Breast epithelium (tissue), 4 donors: ENCODE measurements at regions not wholly inside any gene's neighbourhood (a gene's known extent, or its start where the extent isn't known, plus 50 kb on each side); places are given as distances from the start of the nearest gene placed in this dataset.

Source experiments
- DNase-seq, 2 donors: peaks; one replicate each; pipeline ENCODE4 v3.0.0-alpha.2; 2019; ENCODE audit warnings: low spot score in 2 of 2
- H3K27ac ChIP-seq, 2 donors: fragments of 200-600 bp; sonication (generic) in 1 of 2; one replicate each; pipeline ENCODE4 v1.5.1; 2016 to 2019; ENCODE audit warnings: mild to moderate bottlenecking in 1 of 2
- H3K27me3 ChIP-seq, 2 donors: fragments of 200-600 bp; sonication (generic) in 1 of 2; one replicate each; pipeline versions ENCODE4 v1.5.1 to v1.6.0; 2017 to 2019; ENCODE audit warnings: control low read depth in 1 of 2, mild to moderate bottlenecking in 1 of 2
- H3K36me3 ChIP-seq: fragments of 200-600 bp; one replicate; pipeline ENCODE4 v1.5.1; 2019
- H3K4me1 ChIP-seq, 2 donors: fragments of 200-600 bp; sonication (generic); one replicate each; pipeline ENCODE4 v1.5.1; 2016 to 2019; ENCODE audit warnings: control low read depth in 1 of 2
- H3K4me3 ChIP-seq, 3 donors: fragments of 200-600 bp; sonication (generic); 1 replicate in 2 of 3; 2 replicates in 1 of 3; pipeline ENCODE4 v1.5.1; 2016 to 2019; ENCODE audit warnings: mild to moderate bottlenecking in 3 of 3, moderate library complexity in 2 of 3
- H3K9me3 ChIP-seq, 2 donors: fragments of 200-600 bp; sonication (generic) in 1 of 2; one replicate each; pipeline ENCODE4 v1.5.1; 2016 to 2019; ENCODE audit warnings: control low read depth in 1 of 2
- CTCF ChIP-seq, 3 donors: fragments of 450-650 bp; IDR thresholded peaks; one replicate each; pipeline ENCODE4 v1.5.1; 2016 to 2017; ENCODE audit warnings: antibody characterized with exemption in 3 of 3, mild to moderate bottlenecking in 3 of 3, moderate library complexity in 3 of 3
- POLR2A ChIP-seq: fragments of 450-650 bp; IDR thresholded peaks from one replicate; pipeline ENCODE4 v1.6.1; 2016; ENCODE audit warnings: antibody characterized with exemption, mild to moderate bottlenecking, moderate library complexity
- POLR2AphosphoS5 ChIP-seq, 3 donors: sonication (generic); formaldehyde crosslinking; IDR thresholded peaks; one replicate each; pipeline ENCODE4 v1.6.1; 2017; ENCODE audit warnings: antibody characterized with exemption in 3 of 3
- intact Hi-C: fragments of 100-400 bp; cut with DNase I; formaldehyde crosslinking; loops from one replicate; pipeline ENCODE4 v1.15.1; 2023; ENCODE audit warnings: low total_unique reads

DNA sequence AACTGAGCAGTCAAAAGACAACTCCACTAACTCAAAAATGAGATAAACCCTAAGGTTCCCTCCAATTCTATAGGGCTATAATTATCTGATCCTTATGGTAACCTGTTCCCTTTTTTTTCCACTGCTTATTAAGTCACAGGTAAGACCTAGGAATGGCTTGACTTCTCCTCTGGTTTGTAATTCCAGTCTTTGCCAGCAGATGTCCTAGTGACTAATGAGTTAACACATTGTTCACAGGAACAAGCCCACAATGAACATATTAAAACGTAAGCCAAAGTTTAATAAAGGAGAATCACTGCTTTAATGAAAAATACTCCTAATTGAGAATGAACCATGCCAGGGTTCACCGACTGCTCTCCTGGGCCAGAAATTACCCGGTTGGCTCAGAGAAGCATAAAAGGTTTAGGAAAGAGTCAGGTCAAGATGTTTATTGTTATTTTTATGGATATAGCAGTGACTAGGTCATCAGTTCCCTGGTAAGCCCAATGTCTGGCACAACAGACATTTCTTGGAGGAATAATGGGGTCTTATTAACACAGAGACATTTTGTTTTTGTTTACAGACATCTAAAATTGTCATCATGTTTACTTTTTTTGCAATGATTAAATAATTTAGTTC, 120.1 kb downstream of the ELAPOR2 start:
- intact Hi-C loops: no loop called here
- no peak overlapping the region for H3K4me3 ChIP-seq
- H3K4me1 ChIP-seq: no peaks in the 10 kb centered on the region
- TF ChIP-seq CTCF (IDR thresholded peaks at IDR 0.05): peak; percentile 62 to 82 (median 67)
- TF ChIP-seq POLR2A: no peak
- no peak for TF ChIP-seq POLR2AphosphoS5 (IDR thresholded peaks at IDR 0.05)
- H3K9me3 ChIP-seq: no peaks in the 10 kb centered on the region
- H3K27me3 ChIP-seq: no peaks in the 10 kb centered on the region
- no peaks in the 10 kb centered on the region for H3K36me3 ChIP-seq
- H3K27ac ChIP-seq: no peak overlapping the region
- DNase-seq: no peak

DNA sequence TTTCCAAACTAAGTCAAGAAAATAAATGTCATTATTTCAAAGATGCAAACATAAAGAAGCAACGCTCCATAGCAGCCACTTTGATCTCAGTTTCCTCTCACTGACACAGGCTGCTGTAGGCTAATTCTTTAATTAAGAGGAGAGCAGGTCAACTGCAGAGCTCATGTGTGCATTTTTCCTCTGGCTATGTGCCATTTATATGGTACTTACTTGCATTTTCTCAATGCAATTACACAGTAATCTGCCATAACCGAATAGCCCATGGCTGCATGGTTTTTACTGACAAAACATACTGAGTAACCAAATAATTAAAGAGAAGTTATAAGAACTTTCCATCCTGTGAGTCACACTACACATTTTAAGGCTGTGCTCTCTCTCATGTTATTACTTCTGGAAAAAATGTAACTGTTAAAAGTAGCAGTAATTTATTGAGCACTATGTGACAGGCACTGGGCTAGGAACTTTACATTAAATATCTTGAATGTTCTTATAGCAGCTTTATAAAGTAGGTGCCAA, 122.0 kb downstream of the ELAPOR2 start:
- no peaks in the 10 kb centered on the region for H3K27me3 ChIP-seq
- H3K4me3 ChIP-seq: no peak overlapping the region
- H3K36me3 ChIP-seq: no peaks in the 10 kb centered on the region
- intact Hi-C loops: no loop called here
- no peaks in the 10 kb centered on the region for H3K4me1 ChIP-seq
- DNase-seq: no peak
- no peaks in the 10 kb centered on the region for H3K9me3 ChIP-seq
- no peak for TF ChIP-seq CTCF (IDR thresholded peaks at IDR 0.05)
- TF ChIP-seq POLR2A: no peak
- no peak for TF ChIP-seq POLR2AphosphoS5 (IDR thresholded peaks at IDR 0.05)
- no peak overlapping the region for H3K27ac ChIP-seq

DNA sequence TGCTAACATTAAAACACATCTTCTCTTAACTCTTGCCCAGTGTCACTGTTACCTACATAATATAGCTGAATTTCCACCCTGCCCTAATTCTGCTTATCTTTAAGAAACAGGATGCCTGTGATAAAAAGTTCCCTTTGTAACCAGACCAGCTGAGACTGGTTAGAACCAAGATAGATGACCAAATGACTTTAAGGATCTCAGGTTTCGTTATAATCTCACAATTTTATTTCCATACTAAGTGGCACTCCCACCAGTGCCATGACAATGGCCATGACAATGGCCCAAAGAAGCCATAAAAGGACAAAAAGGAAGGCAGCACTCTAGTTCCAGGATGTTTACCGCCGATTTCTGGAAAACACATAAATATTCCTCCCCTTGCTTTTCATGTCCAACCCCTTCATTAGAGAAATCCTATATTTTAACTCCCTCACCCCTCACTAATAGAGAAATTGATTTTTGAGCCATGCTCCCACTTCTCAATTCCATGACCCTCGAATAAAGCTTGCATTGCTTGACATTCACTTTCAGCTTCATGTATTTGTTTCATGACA, 126.1 kb downstream of the ELAPOR2 start:
- H3K9me3 ChIP-seq: no peaks in the 10 kb centered on the region
- no peak for TF ChIP-seq CTCF (IDR thresholded peaks at IDR 0.05)
- TF ChIP-seq POLR2AphosphoS5 (IDR thresholded peaks at IDR 0.05): no peak
- H3K4me3 ChIP-seq: no peak overlapping the region
- intact Hi-C loops: loop anchor here (5.0 kb wide), 1 partner anchor 209 kb away; no protein-coding TSS in a partner anchor
- H3K36me3 ChIP-seq: no peaks in the 10 kb centered on the region
- no peak overlapping the region for H3K27ac ChIP-seq
- no peak for DNase-seq
- H3K4me1 ChIP-seq: no peaks in the 10 kb centered on the region
- no peaks in the 10 kb centered on the region for H3K27me3 ChIP-seq

GRCh38 chr7:86932038-86932512, 127.4 kb downstream of the ELAPOR2 start:
- intact Hi-C loops: loop anchor here (5.0 kb wide), 1 partner anchor 210 kb away; no protein-coding TSS in a partner anchor
- Histone ChIP-seq H3K4me1 (no peaks in the 10 kb centered on the region), H3K27ac (peak overlapping the region; percentile 23 to 71), H3K9me3 (no peaks in the 10 kb centered on the region), H3K27me3 (no peaks in the 10 kb centered on the region), H3K4me3 (no peak overlapping the region), H3K36me3 (no peaks in the 10 kb centered on the region)
- no peak for DNase-seq
- TF ChIP-seq CTCF (IDR thresholded peaks at IDR 0.05) (no peak), POLR2AphosphoS5 (IDR thresholded peaks at IDR 0.05) (no peak), POLR2A (no peak)

DNA sequence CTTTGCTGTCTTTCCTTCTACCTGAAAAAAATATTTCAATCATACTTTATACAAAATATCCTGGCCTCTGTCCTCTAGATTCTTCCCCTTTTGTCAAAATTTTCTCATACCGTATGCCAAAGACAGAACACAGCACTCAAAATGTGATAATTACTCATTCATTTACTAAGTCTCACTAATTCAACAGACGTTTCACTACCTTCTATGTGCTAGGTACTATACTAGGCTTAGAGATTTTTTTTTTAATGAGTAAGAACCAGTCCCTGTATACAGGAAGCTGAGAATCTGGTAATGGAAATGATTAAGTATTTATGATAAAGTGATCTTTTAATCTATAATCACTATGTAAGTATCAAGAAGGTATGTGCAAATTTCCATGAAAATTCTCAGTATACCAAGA, 128.0 kb downstream of the ELAPOR2 start:
- Histone ChIP-seq H3K9me3 (no peaks in the 10 kb centered on the region), H3K36me3 (no peaks in the 10 kb centered on the region), H3K4me1 (no peaks in the 10 kb centered on the region), H3K4me3 (no peak overlapping the region), H3K27ac (peak overlapping the region; percentile 23 to 71), H3K27me3 (no peaks in the 10 kb centered on the region)
- no peak for TF ChIP-seq POLR2AphosphoS5 (IDR thresholded peaks at IDR 0.05)
- no peak for TF ChIP-seq POLR2A
- TF ChIP-seq CTCF (IDR thresholded peaks at IDR 0.05): no peak
- intact Hi-C loops: loop anchor here (5.0 kb wide), 1 partner anchor 211 kb away; no protein-coding TSS in a partner anchor
- DNase-seq: no peak
